ENCODE measurements at regions not wholly inside any gene's neighbourhood (a gene's known extent, or its start where the extent isn't known, plus 50 kb on each side); places are given as distances from the start of the nearest gene placed in this dataset.

- TF ChIP-seq CTCF (IDR thresholded peaks at IDR 0.05): no peak
- no peak for TF ChIP-seq POLR2A (IDR thresholded peaks at IDR 0.05)
Observed at GRCh38 chr2:176914371-176914770, 298.2 kb upstream of the HNRNPA3 start.
